OCI-LY7 (cell line): ENCODE measurements at regions not wholly inside any gene's neighbourhood (a gene's known extent, or its start where the extent isn't known, plus 50 kb on each side); places are given as distances from the start of the nearest gene placed in this dataset.

Experiments
- BruUV-seq: library from RNA; stranded (reverse); fragments of 400-500 nt; replicated peaks from 2 replicates; lab custom pipeline; 2021; lab: Mats Ljungman, UMichigan
- CTCF ChIA-PET: fragments of 300-600 bp; sonication (Branson Sonifier 250); formaldehyde crosslinking; loops from one replicate; lab custom pipeline; 2022; ENCODE audit warnings: antibody characterized with exemption; ENCODE audit not compliant: unreplicated experiment; lab: Charles Lee
- POLR2A ChIA-PET: fragments of 300-600 bp; sonication (Branson Sonifier 250); formaldehyde crosslinking; loops from one replicate; lab custom pipeline; 2022; ENCODE audit warnings: antibody characterized with exemption; lab: Charles Lee
- DNase-seq: peaks from one replicate; pipeline ENCODE4 v3.0.0-alpha.2; 2015; ENCODE audit warnings: low spot score
- H2AFZ ChIP-seq: fragments of 200-600 bp; sonication (generic), shearing (Covaris generic); 2 replicates; pipeline ENCODE4 v1.6.1; 2014; ENCODE audit warnings: mild to moderate bottlenecking, antibody characterized with exemption, low read length, moderate library complexity
- H3K27ac ChIP-seq: fragments of 200-600 bp; sonication (generic); 2 replicates; pipeline ENCODE4 v1.5.1; 2014; ENCODE audit warnings: mixed run types, low read depth, mild to moderate bottlenecking, moderate library complexity, low read length, inconsistent platforms; ENCODE audit not compliant: poor library complexity, severe bottlenecking
- H3K36me3 ChIP-seq: fragments of 200-600 bp; sonication (generic); 2 replicates; pipeline ENCODE4 v1.6.1; 2014; ENCODE audit warnings: mild to moderate bottlenecking, antibody characterized with exemption, low read length, moderate library complexity, mixed read lengths; ENCODE audit not compliant: insufficient read depth
- H3K4me1 ChIP-seq: fragments of 200-600 bp; sonication (generic); 2 replicates; pipeline ENCODE4 v1.5.1; 2014; ENCODE audit warnings: mild to moderate bottlenecking, low read length; ENCODE audit not compliant: insufficient read depth, poor library complexity, severe bottlenecking
- H3K4me2 ChIP-seq: fragments of 200-600 bp; sonication (generic); 2 replicates; pipeline ENCODE4 v1.6.1; 2014; ENCODE audit warnings: mild to moderate bottlenecking, low read length
- H3K4me3 ChIP-seq: fragments of 200-600 bp; sonication (generic); 2 replicates; pipeline ENCODE4 v1.5.1; 2014; ENCODE audit warnings: mild to moderate bottlenecking, low read depth, low read length; ENCODE audit not compliant: poor library complexity, severe bottlenecking
- H3K79me2 ChIP-seq: fragments of 200-600 bp; sonication (generic); 2 replicates; pipeline ENCODE4 v1.6.1; 2016; ENCODE audit warnings: low read depth, mild to moderate bottlenecking, low read length, moderate library complexity, mixed read lengths; ENCODE audit not compliant: insufficient read depth
- H3K9me2 ChIP-seq: fragments of 200-600 bp; sonication (generic); 2 replicates; pipeline ENCODE4 v1.6.1; 2016; ENCODE audit warnings: mild to moderate bottlenecking, low read length, mixed read lengths; ENCODE audit not compliant: insufficient read depth
- H3K9me3 ChIP-seq: fragments of 200-600 bp; sonication (generic); 2 replicates; pipeline ENCODE4 v1.6.1; 2014; ENCODE audit warnings: mild to moderate bottlenecking, mixed run types, low read length, mixed read lengths
- H4K20me1 ChIP-seq: fragments of 200-600 bp; sonication (generic); 2 replicates; pipeline ENCODE4 v1.6.1; 2014; ENCODE audit warnings: mild to moderate bottlenecking, antibody characterized with exemption, low read length, moderate library complexity, mixed read lengths; ENCODE audit not compliant: insufficient read depth
- EZH2phosphoT487 ChIP-seq: fragments of 200-600 bp; sonication (generic); IDR thresholded peaks from 2 replicates; pipeline ENCODE4 v1.6.1; 2018; ENCODE audit warnings: low read depth, borderline replicate concordance, mild to moderate bottlenecking, mixed run types, antibody characterized with exemption, low read length, moderate library complexity, mixed read lengths
- intact Hi-C: fragments of 100-400 bp; cut with micrococcal nuclease; formaldehyde crosslinking; loops from one replicate; pipeline ENCODE4 v1.10.0; 2022; ENCODE audit not compliant: unreplicated experiment
- TF ChIP-seq, protein P1 (sequence below): fragments of 200-600 bp; sonication (generic); conservative IDR thresholded peaks from 2 replicates; pipeline ENCODE4 v1.5.1; 2014; ENCODE audit warnings: mild to moderate bottlenecking, antibody characterized with exemption, low read length, moderate library complexity, mixed read lengths

DNA sequence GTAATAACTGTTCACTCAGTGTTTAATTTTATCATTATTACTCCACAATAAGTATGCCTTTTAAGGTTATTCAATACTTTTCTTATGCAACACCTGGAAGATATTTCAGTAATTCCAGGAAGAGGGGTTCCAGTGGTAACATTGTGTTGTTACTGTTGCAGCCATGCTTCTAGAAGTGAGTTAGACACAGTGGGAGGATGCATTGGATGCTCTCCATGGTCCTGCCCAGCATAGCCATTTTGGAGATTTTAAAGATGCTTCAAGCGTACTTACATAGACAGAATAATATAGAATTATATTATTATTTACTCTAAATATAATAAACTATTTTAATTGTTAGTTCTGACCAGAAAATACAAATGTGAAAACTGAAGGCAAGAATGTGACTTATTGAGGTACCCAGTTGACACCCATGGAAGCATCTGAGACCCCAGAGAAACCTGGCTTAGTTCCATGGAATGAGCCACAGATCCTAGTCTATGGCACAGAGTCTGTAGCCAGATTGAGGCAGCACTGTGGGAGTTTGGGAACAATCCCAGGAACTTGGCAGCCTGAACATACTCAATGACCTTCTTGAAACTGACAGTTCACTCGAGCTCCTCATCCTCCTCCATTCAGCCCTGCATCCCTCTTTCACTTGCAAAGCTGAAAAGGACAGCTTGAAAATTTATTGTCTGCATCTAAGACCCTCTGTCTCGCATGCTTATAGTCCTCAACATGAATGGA, 190.1 kb upstream of the HS3ST4 start:
- H3K4me2 ChIP-seq, result no peak overlapping the region
- H4K20me1 ChIP-seq, result no peaks in the 10 kb centered on the region
- TF ChIP-seq, protein P1, sequence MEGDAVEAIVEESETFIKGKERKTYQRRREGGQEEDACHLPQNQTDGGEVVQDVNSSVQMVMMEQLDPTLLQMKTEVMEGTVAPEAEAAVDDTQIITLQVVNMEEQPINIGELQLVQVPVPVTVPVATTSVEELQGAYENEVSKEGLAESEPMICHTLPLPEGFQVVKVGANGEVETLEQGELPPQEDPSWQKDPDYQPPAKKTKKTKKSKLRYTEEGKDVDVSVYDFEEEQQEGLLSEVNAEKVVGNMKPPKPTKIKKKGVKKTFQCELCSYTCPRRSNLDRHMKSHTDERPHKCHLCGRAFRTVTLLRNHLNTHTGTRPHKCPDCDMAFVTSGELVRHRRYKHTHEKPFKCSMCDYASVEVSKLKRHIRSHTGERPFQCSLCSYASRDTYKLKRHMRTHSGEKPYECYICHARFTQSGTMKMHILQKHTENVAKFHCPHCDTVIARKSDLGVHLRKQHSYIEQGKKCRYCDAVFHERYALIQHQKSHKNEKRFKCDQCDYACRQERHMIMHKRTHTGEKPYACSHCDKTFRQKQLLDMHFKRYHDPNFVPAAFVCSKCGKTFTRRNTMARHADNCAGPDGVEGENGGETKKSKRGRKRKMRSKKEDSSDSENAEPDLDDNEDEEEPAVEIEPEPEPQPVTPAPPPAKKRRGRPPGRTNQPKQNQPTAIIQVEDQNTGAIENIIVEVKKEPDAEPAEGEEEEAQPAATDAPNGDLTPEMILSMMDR, result no peak
- no peak for TF ChIP-seq EZH2phosphoT487
- no peaks in the 10 kb centered on the region for H3K9me3 ChIP-seq
- H2AFZ ChIP-seq, result no peak overlapping the region
- intact Hi-C loops, result no loop called here
- no peak overlapping the region for H3K27ac ChIP-seq
- no peaks in the 10 kb centered on the region for H3K4me1 ChIP-seq
- DNase-seq, result no peak
- no peaks in the 10 kb centered on the region for H3K36me3 ChIP-seq
- no peaks in the 10 kb centered on the region for H3K9me2 ChIP-seq
- CTCF ChIA-PET, result no interaction called here
- POLR2A ChIA-PET, result no interaction called here
- no peak overlapping the region for H3K4me3 ChIP-seq
- no TSS peak for BruUV-seq
- no peaks in the 10 kb centered on the region for H3K79me2 ChIP-seq

DNA sequence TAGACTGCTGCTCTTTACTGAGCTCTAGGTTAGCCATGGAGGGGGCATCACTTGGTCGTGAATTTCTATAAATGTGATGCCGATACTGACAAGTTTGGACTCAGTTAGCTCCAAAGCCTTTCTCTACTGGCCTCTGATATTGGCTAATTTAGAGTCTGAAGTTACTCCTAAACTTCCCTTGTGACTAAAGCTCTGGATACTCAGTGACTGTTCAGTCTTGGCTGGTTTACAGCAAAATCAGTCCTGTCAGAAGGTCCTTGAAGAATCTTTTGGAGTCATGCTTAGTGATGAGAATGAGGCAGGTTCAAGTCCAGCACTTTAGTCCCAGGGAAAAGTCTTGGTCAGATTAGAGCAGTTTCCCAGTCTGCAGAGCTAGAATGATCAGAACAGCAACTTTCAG, 197.5 kb upstream of the HS3ST4 start:
- ChIA-PET POLR2A (no interaction called here), CTCF (no interaction called here)
- Histone ChIP-seq H3K79me2 (no peaks in the 10 kb centered on the region), H4K20me1 (no peaks in the 10 kb centered on the region), H3K4me2 (no peak overlapping the region), H3K4me3 (no peak overlapping the region), H3K9me2 (no peaks in the 10 kb centered on the region), H2AFZ (no peak overlapping the region), H3K4me1 (no peaks in the 10 kb centered on the region), H3K36me3 (no peaks in the 10 kb centered on the region), H3K9me3 (no peaks in the 10 kb centered on the region), H3K27ac (no peak overlapping the region)
- no TSS peak for BruUV-seq
- TF ChIP-seq, protein P1, result no peak
- no peak for TF ChIP-seq EZH2phosphoT487
- DNase-seq, result no peak
- intact Hi-C loops, result no loop called here

DNA sequence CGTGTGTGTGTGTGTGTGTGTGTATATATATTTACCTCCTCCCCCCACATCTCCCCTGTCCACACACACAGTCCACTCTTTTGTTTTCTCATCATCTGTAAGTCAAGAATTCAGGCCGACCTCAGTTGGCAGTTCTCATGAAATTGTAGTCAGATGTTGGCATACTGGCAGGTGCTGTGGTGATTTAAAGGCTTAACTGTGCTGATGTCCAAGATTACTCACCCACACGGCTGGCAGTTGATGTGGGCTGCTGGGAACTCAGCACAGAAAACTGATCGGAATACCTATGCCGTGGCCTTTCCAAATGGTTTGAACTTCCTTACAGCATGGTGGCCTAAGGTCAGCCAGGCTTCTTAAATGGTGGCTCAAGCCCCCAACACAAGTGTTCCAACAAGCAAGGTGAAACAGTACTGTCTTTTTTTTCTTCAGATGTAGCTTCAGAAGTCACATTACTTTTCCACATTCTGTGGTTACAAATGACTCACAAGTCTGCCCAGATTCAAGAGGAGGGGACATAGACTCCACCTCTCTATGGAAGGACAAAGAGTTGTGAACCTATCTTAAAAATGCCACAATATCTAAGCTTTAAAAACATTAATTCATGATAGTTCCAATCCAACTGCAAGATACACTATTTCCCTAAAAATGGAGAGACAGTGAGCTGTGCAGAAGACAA, 198.5 kb upstream of the HS3ST4 start:
- no peak for TF ChIP-seq EZH2phosphoT487
- TF ChIP-seq, protein P1, result no peak
- Histone ChIP-seq H3K4me3 (no peak overlapping the region), H3K4me1 (no peaks in the 10 kb centered on the region), H3K36me3 (no peaks in the 10 kb centered on the region), H3K9me2 (no peaks in the 10 kb centered on the region), H3K4me2 (no peak overlapping the region), H4K20me1 (no peaks in the 10 kb centered on the region), H3K27ac (no peak overlapping the region), H3K79me2 (no peaks in the 10 kb centered on the region), H2AFZ (no peak overlapping the region), H3K9me3 (no peaks in the 10 kb centered on the region)
- intact Hi-C loops, result no loop called here
- ChIA-PET CTCF (no interaction called here), POLR2A (no interaction called here)
- DNase-seq, result no peak
- BruUV-seq, result no TSS peak
